ENCODE measurements at regions not wholly inside any gene's neighbourhood (a gene's known extent, or its start where the extent isn't known, plus 50 kb on each side); places are given as distances from the start of the nearest gene placed in this dataset.

DNA sequence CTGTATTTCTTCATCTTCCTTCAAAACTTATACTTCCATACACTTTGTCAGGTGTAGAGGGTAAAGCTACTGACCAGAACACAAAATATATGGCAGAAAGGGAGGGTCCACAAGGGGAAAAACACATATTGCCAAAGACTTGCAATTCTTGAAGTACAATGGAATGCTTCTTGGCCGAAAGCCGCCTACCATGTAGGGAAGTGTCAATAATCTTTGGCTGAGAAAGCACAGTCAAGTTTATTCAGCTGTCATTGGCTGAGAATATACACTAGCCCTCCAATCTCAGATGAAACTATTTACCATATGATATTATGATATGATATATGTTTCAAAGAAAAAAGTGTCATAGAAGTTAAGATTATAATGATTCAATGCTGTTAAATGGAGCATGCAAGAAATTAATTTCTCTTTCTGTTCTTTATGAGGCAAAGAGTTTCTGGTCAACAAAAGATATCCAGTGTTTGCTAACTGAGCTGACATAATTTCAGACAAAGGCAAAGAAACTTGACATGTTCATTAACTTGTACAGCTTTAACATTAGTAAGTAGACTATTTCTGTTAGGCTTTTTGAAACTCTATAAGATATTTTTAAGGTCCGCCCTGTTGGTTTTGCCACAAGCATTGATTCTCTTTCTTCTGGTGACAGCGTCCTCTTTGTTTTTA, 89.0 kb upstream of the LPP start:
- Histone ChIP-seq H3K9me3 (no peaks in the 10 kb centered on the region), H3K4me3 (no peak overlapping the region), H3K27me3 (no peaks in the 10 kb centered on the region), H3K4me1 (peaks cover 0 to 6% of the 10 kb centered on the region in 2 donors), H3K27ac (no peak overlapping the region), H3K36me3 (no peaks in the 10 kb centered on the region)
- no peak for DNase-seq (ENCODE audit: low spot score)
- TF ChIP-seq, protein P1, sequence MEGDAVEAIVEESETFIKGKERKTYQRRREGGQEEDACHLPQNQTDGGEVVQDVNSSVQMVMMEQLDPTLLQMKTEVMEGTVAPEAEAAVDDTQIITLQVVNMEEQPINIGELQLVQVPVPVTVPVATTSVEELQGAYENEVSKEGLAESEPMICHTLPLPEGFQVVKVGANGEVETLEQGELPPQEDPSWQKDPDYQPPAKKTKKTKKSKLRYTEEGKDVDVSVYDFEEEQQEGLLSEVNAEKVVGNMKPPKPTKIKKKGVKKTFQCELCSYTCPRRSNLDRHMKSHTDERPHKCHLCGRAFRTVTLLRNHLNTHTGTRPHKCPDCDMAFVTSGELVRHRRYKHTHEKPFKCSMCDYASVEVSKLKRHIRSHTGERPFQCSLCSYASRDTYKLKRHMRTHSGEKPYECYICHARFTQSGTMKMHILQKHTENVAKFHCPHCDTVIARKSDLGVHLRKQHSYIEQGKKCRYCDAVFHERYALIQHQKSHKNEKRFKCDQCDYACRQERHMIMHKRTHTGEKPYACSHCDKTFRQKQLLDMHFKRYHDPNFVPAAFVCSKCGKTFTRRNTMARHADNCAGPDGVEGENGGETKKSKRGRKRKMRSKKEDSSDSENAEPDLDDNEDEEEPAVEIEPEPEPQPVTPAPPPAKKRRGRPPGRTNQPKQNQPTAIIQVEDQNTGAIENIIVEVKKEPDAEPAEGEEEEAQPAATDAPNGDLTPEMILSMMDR (IDR thresholded peaks at IDR 0.05) = no peak

DNA sequence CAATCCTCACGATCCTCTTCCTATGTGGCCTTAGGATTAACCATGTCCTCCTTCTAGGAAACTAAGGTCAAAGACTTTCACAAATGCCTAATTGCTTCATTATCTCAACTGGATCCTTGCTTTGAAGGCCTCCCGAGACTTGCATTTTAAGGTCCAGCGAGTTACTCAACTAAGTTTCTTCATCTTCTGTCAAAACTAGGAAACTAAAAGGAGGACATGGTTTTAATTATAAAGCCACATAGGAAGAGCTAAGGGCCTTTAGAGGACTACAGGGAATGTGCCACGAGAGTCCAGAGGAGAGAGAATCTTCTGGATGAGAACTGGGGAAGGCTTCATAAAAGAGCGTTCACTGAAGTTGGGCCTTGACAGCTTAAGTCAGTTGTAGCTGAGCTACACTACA, 87.8 kb upstream of the LPP start:
- no peak for DNase-seq (ENCODE audit: low spot score)
- Histone ChIP-seq H3K36me3 (no peaks in the 10 kb centered on the region), H3K4me3 (no peak overlapping the region), H3K9me3 (no peaks in the 10 kb centered on the region), H3K27me3 (no peaks in the 10 kb centered on the region), H3K4me1 (peaks cover 0 to 6% of the 10 kb centered on the region in 2 donors), H3K27ac (no peak overlapping the region)
- TF ChIP-seq, protein P1 (IDR thresholded peaks at IDR 0.05) = no peak

DNA sequence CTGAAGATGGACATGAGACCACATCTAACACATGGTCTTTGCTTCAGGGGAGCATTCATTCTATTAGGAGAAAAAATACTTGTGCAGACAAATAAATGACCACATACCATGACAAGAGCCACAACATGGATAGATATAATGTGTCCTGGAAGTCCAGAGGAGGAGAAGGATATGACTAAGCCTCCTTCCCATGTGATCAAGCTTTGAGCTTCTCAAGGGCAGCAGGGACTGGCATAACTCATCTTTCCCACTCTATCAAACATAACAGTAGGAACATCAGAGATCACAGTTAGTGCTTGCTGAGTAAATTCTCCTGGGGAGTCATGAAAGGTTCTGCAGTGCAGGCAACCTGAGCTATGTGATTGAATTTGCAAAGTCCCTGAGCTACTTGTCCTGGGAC, 86.0 kb upstream of the LPP start:
- H3K4me1 ChIP-seq = peaks cover 0 to 9% of the 10 kb centered on the region in 2 donors
- no peak overlapping the region for H3K4me3 ChIP-seq
- H3K9me3 ChIP-seq = no peaks in the 10 kb centered on the region
- H3K27me3 ChIP-seq = no peaks in the 10 kb centered on the region
- no peak overlapping the region for H3K27ac ChIP-seq
- TF ChIP-seq, protein P1 (IDR thresholded peaks at IDR 0.05) = no peak
- DNase-seq (ENCODE audit: low spot score) = no peak
- H3K36me3 ChIP-seq = no peaks in the 10 kb centered on the region

DNA sequence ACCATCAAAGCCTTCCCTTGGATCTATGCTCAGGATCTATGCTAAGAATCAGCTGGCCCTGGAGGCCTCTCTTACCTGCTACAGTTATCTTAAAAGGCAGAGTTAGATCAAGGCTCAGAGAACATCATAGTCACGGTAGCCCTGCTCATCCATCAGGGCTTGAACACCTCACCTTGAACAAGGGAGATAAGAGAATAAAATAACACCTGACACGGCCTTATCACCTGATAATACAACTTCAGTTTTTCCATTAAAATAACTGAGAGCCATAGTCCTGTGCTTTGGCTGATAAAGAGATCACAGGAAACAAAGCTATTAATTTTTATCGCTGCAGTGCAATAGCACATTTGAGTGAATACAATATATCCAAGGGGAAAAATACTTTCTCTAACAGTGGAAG, 85.6 kb upstream of the LPP start:
- DNase-seq (ENCODE audit: low spot score) = no peak

DNA sequence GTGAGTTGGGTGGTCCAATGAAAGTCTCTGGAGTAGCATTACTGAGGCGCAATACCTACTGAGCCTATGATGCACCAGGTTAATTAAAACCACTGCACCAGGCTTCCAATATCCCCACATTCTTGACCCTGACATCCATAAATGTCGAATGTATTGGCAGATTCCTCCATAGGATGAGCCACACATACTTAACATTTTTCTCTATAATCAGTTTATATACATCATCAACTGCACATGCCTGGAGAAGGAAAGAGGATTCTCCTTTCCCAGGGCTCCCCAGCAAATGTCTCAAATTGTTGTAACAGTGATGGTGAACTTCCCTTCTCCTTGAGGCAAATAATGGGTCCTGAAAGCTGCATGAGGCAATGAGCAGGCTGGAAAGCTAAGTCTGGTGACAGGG, 82.3 kb upstream of the LPP start:
- no peaks in the 10 kb centered on the region for H3K27me3 ChIP-seq
- peaks cover 0 to 19% of the 10 kb centered on the region in 2 donors for H3K4me1 ChIP-seq
- TF ChIP-seq, protein P1 (IDR thresholded peaks at IDR 0.05) = no peak
- no peaks in the 10 kb centered on the region for H3K9me3 ChIP-seq
- H3K4me3 ChIP-seq = no peak overlapping the region
- DNase-seq (ENCODE audit: low spot score) = no peak
- H3K27ac ChIP-seq = no peak overlapping the region
- H3K36me3 ChIP-seq = no peaks in the 10 kb centered on the region

More for the DNA sequence above, 85.6 kb upstream of the LPP start:
- H3K9me3 ChIP-seq = no peaks in the 10 kb centered on the region
- no peak overlapping the region for H3K4me3 ChIP-seq
- peaks cover 0 to 9% of the 10 kb centered on the region in 2 donors for H3K4me1 ChIP-seq
- no peaks in the 10 kb centered on the region for H3K27me3 ChIP-seq
- H3K36me3 ChIP-seq = no peaks in the 10 kb centered on the region
- TF ChIP-seq, protein P1 (IDR thresholded peaks at IDR 0.05) = no peak
- H3K27ac ChIP-seq = no peak overlapping the region

DNA sequence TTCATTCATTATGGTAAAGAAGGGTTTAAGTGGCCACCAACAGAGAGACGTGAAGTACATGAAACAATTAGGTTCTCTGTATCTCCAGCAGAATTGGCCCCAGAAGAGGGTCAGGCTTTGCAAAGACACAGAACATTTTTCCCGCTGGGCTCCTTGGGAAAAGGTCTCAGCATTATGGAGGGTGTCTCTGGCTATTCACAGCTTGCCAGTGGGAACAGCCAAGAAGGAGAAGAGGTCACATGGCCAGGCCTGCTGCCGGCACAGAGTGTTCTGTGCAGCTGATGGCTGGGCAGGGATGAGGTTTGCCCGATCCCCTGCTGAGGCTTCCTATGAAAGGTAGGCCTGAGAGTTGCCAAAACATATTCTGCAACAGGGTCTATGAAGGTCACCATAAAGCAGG, 77.8 kb upstream of the LPP start:
- no peaks in the 10 kb centered on the region for H3K27me3 ChIP-seq
- H3K27ac ChIP-seq = peak overlapping the region; percentile 41 to 49
- TF ChIP-seq, protein P1 (IDR thresholded peaks at IDR 0.05) = no peak
- H3K36me3 ChIP-seq = no peaks in the 10 kb centered on the region
- no peak overlapping the region for H3K4me3 ChIP-seq
- H3K4me1 ChIP-seq = peaks cover 0 to 21% of the 10 kb centered on the region in 2 donors
- H3K9me3 ChIP-seq = peaks cover 0 to 9% of the 10 kb centered on the region in 2 donors
- DNase-seq (ENCODE audit: low spot score) = no peak
